Neural progenitor cell (in vitro differentiated cells): ENCODE measurements at regions not wholly inside any gene's neighbourhood (a gene's known extent, or its start where the extent isn't known, plus 50 kb on each side); places are given as distances from the start of the nearest gene placed in this dataset.
"Not testable (repeated sequence)": the region's sequence is repeated elsewhere in the genome, so short reads cannot be mapped to it uniquely, and the experiment has no call there.

Experiments used
- EZH2 ChIP-seq: fragments of 200-600 bp; sonication (generic); IDR thresholded peaks from 2 replicates; pipeline ENCODE4 v1.6.1; 2017; ENCODE audit warnings: antibody characterized with exemption, mild to moderate bottlenecking, moderate library complexity
- EZH2phosphoT487 ChIP-seq: fragments of 200-600 bp; sonication (generic); IDR thresholded peaks from 2 replicates; pipeline ENCODE4 v1.6.1; 2017; ENCODE audit warnings: antibody characterized with exemption
- TF ChIP-seq, protein P1 (sequence below): fragments of 200-600 bp; sonication (generic); IDR thresholded peaks from 2 replicates; pipeline ENCODE4 v1.5.1; 2017; ENCODE audit warnings: antibody characterized with exemption, mild to moderate bottlenecking

GRCh38 chr3:75590382-75590781 lies 73.7 kb upstream of the FRG2C start:
- TF ChIP-seq, protein P1, sequence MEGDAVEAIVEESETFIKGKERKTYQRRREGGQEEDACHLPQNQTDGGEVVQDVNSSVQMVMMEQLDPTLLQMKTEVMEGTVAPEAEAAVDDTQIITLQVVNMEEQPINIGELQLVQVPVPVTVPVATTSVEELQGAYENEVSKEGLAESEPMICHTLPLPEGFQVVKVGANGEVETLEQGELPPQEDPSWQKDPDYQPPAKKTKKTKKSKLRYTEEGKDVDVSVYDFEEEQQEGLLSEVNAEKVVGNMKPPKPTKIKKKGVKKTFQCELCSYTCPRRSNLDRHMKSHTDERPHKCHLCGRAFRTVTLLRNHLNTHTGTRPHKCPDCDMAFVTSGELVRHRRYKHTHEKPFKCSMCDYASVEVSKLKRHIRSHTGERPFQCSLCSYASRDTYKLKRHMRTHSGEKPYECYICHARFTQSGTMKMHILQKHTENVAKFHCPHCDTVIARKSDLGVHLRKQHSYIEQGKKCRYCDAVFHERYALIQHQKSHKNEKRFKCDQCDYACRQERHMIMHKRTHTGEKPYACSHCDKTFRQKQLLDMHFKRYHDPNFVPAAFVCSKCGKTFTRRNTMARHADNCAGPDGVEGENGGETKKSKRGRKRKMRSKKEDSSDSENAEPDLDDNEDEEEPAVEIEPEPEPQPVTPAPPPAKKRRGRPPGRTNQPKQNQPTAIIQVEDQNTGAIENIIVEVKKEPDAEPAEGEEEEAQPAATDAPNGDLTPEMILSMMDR: not testable (repeated sequence)
- TF ChIP-seq EZH2, EZH2phosphoT487: not testable (repeated sequence)
